ENCODE measurements at regions not wholly inside any gene's neighbourhood (a gene's known extent, or its start where the extent isn't known, plus 50 kb on each side); places are given as distances from the start of the nearest gene placed in this dataset.

DNA sequence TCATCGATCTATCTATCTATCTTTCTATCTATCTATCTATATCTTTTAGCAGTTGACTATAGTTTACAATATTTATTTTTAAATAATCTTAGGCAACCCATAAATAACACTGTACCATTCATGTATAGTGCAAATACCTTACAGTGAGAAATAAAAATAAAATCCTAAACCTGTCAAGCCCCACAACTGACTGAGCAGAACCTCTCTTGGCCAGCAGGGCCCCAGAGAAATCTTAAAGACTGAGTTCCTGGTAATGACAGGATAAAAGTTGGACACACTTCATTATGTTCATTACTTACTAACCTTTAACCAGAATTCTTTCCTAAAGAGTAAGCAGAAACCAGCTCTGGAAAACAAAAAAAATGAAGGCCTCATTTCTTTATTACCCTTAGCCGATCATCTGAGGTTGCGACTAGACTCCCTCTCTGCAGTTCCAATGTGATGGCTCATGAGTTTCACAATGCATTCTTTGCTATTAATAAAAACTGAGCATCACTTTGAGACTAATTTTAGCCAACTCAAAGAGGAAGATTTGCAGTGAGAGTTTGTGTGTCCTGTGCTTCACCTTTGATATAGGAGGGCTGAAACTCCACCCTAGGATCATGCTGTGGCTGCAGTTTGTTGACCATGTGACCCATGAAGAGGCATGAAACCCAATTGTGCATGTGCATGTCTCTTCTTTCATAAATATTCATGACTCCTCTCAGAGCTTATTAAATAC lies 1072.0 kb downstream of the NSUN3 start:
- Histone ChIP-seq H3K4me2 (ENCODE audit: low read depth, low read length, poor library complexity, severe bottlenecking) (no peak overlapping the region), H2AFZ (ENCODE audit: low read length) (no peak overlapping the region), H3K27ac (ENCODE audit: low read length) (no peak overlapping the region), H3K36me3 (ENCODE audit: insufficient read depth, low read length) (no peaks in the 10 kb centered on the region), H4K20me1 (ENCODE audit: insufficient read depth, low read depth, low read length) (no peaks in the 10 kb centered on the region), H3K9me2 (replicated peaks; ENCODE audit: insufficient read depth, low read length) (no peaks in the 10 kb centered on the region), H3K79me2 (ENCODE audit: low read length) (no peaks in the 10 kb centered on the region), H3K4me3 (ENCODE audit: low read length) (no peak overlapping the region), H3K4me1 (ENCODE audit: low read length) (no peaks in the 10 kb centered on the region), H3K9ac (ENCODE audit: low read length) (no peak overlapping the region), H3K27me3 (ENCODE audit: low read length) (no peaks in the 10 kb centered on the region), H3K9me3 (ENCODE audit: low read length) (peaks cover 3% of the 10 kb centered on the region; the same call in 1 of the 2 replicates)
- no peak for DNase-seq

DNA sequence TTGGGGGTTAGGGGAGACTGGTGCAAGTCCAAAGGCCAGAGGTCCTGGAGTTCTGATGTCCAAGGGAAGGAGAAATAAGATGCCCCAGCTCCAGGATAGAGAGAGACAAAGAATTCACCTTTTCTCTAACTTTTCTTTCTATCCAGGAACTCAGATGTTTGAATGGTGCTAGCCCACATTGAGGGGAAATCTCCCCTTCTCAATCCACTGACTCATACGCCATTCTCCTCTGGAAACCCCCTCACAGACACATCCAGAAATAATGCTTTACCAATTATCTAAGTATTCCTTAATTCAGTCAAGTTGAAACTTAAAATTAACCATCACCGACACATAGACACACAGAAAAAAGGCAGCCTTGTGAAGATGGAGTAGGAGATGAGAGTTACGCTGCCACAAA lies 1085.2 kb downstream of the NSUN3 start:
- H4K20me1 ChIP-seq (ENCODE audit: insufficient read depth, low read depth, low read length): no peaks in the 10 kb centered on the region
- no peak overlapping the region for H3K4me2 ChIP-seq (ENCODE audit: low read depth, low read length, poor library complexity, severe bottlenecking)
- no peaks in the 10 kb centered on the region for H3K79me2 ChIP-seq (ENCODE audit: low read length)
- H3K4me1 ChIP-seq (ENCODE audit: low read length): no peaks in the 10 kb centered on the region
- H3K9ac ChIP-seq (ENCODE audit: low read length): no peak overlapping the region
- H3K27me3 ChIP-seq (ENCODE audit: low read length): no peaks in the 10 kb centered on the region
- no peaks in the 10 kb centered on the region for H3K9me2 ChIP-seq (replicated peaks; ENCODE audit: insufficient read depth, low read length)
- H3K36me3 ChIP-seq (ENCODE audit: insufficient read depth, low read length): no peaks in the 10 kb centered on the region
- no peaks in the 10 kb centered on the region for H3K9me3 ChIP-seq (ENCODE audit: low read length)
- H3K27ac ChIP-seq (ENCODE audit: low read length): no peak overlapping the region
- DNase-seq: no peak
- no peak overlapping the region for H2AFZ ChIP-seq (ENCODE audit: low read length)
- no peak overlapping the region for H3K4me3 ChIP-seq (ENCODE audit: low read length)

DNA sequence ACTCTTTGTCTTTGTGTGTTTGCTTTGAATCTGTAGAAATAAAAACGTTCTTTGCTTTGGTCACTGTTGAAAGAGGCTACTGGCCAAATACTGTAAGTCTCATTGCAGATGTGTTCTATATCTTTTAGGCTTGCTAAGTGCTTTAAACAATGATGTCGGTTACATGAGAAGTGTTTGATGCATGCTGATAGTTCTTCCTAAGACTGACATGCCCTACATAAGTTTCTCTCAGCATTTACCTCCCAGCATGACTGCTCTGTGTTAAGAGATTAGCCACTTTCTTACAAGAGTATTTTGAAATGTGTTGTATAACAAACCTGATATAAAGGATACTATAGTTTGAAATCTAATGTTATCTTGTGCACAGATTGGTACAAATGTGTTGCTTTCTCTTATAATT lies 1088.7 kb downstream of the NSUN3 start:
- H3K27me3 ChIP-seq (ENCODE audit: low read length): no peaks in the 10 kb centered on the region
- no peaks in the 10 kb centered on the region for H3K4me1 ChIP-seq (ENCODE audit: low read length)
- DNase-seq: no peak
- no peaks in the 10 kb centered on the region for H3K9me2 ChIP-seq (replicated peaks; ENCODE audit: insufficient read depth, low read length)
- H2AFZ ChIP-seq (ENCODE audit: low read length): no peak overlapping the region
- no peak overlapping the region for H3K9ac ChIP-seq (ENCODE audit: low read length)
- H3K4me3 ChIP-seq (ENCODE audit: low read length): no peak overlapping the region
- H3K4me2 ChIP-seq (ENCODE audit: low read depth, low read length, poor library complexity, severe bottlenecking): no peak overlapping the region
- no peak overlapping the region for H3K27ac ChIP-seq (ENCODE audit: low read length)
- H3K9me3 ChIP-seq (ENCODE audit: low read length): no peaks in the 10 kb centered on the region; the same call in 1 of the 2 replicates
- H3K36me3 ChIP-seq (ENCODE audit: insufficient read depth, low read length): no peaks in the 10 kb centered on the region
- no peaks in the 10 kb centered on the region for H4K20me1 ChIP-seq (ENCODE audit: insufficient read depth, low read depth, low read length)
- H3K79me2 ChIP-seq (ENCODE audit: low read length): no peaks in the 10 kb centered on the region

DNA sequence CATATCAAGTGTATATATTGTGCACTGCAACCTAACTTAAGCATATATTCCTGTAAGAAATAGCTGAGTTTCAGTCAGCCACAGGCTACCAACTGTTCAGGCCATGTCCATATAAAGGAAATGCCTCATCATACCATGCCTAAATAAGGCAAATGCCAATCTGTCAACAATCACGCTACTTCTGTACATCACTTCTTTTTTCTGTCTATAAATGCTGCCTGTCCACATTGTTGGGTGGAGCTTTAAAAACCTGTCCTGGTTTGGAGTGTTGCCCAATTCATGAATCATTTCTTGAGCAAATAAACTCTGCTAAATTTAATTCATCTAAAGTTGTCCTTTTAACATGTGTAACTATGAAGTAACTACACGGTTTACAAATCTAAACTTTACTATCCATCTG lies 1091.9 kb downstream of the NSUN3 start:
- H3K27ac ChIP-seq (ENCODE audit: low read length): no peak overlapping the region
- H3K79me2 ChIP-seq (ENCODE audit: low read length): no peaks in the 10 kb centered on the region
- no peak overlapping the region for H3K9ac ChIP-seq (ENCODE audit: low read length)
- no peak for DNase-seq
- no peak overlapping the region for H3K4me3 ChIP-seq (ENCODE audit: low read length)
- no peaks in the 10 kb centered on the region; the same call in 1 of the 2 replicates for H3K9me3 ChIP-seq (ENCODE audit: low read length)
- no peaks in the 10 kb centered on the region for H3K9me2 ChIP-seq (replicated peaks; ENCODE audit: insufficient read depth, low read length)
- no peaks in the 10 kb centered on the region for H3K36me3 ChIP-seq (ENCODE audit: insufficient read depth, low read length)
- no peaks in the 10 kb centered on the region for H4K20me1 ChIP-seq (ENCODE audit: insufficient read depth, low read depth, low read length)
- no peaks in the 10 kb centered on the region for H3K4me1 ChIP-seq (ENCODE audit: low read length)
- no peaks in the 10 kb centered on the region for H3K27me3 ChIP-seq (ENCODE audit: low read length)
- H3K4me2 ChIP-seq (ENCODE audit: low read depth, low read length, poor library complexity, severe bottlenecking): no peak overlapping the region
- H2AFZ ChIP-seq (ENCODE audit: low read length): no peak overlapping the region

DNA sequence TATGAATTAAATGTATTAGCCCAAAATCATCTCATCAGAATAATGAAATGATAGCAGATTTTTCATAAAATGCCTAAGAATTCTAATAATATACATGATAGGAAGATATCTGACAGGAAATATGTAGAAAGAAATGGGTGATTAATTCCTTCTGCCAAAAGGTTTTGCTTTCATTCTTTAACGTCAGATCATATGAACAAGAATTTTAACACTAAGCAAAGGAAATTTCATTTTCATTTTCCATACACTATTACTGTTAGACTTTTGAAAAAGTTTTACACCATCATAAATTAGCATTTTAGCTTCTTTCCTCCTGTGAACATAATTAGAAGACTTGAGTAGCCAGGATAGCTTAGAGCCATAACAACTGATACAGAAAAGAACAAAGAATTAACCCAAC lies 1099.9 kb downstream of the NSUN3 start:
- Histone ChIP-seq H2AFZ (ENCODE audit: low read length) (no peak overlapping the region), H3K27me3 (ENCODE audit: low read length) (no peaks in the 10 kb centered on the region), H3K36me3 (ENCODE audit: insufficient read depth, low read length) (no peaks in the 10 kb centered on the region), H4K20me1 (ENCODE audit: insufficient read depth, low read depth, low read length) (no peaks in the 10 kb centered on the region), H3K9ac (ENCODE audit: low read length) (no peak overlapping the region), H3K27ac (ENCODE audit: low read length) (no peak overlapping the region), H3K9me2 (replicated peaks; ENCODE audit: insufficient read depth, low read length) (no peaks in the 10 kb centered on the region), H3K9me3 (ENCODE audit: low read length) (peaks cover 5% of the 10 kb centered on the region; the same call in 1 of the 2 replicates), H3K4me1 (ENCODE audit: low read length) (no peaks in the 10 kb centered on the region), H3K4me2 (ENCODE audit: low read depth, low read length, poor library complexity, severe bottlenecking) (no peak overlapping the region), H3K4me3 (ENCODE audit: low read length) (no peak overlapping the region), H3K79me2 (ENCODE audit: low read length) (no peaks in the 10 kb centered on the region)
- no peak for DNase-seq

DNA sequence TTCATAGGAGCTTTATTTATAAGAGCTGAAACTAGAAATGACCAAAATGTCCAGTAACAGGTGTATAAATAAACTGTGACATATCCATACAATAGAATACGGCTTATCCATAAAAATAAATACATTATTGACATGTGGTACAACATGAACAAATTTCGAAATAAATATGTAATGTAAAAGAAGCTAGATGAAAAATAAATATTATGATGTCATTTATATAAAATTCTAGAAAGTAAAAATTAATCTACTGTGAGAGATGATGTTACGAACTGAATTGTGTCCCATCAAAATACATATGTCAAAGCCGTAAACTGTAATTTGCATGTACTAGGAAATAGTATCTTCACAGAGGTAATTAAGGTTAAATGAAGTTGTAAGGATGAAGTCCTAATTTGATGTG lies 1104.9 kb downstream of the NSUN3 start:
- H3K36me3 ChIP-seq (ENCODE audit: insufficient read depth, low read length): no peaks in the 10 kb centered on the region
- no peak overlapping the region for H3K9ac ChIP-seq (ENCODE audit: low read length)
- H3K9me3 ChIP-seq (ENCODE audit: low read length): peaks cover 3% of the 10 kb centered on the region; the same call in 1 of the 2 replicates
- no peak overlapping the region for H3K4me3 ChIP-seq (ENCODE audit: low read length)
- no peak overlapping the region for H3K27ac ChIP-seq (ENCODE audit: low read length)
- no peak overlapping the region for H2AFZ ChIP-seq (ENCODE audit: low read length)
- no peaks in the 10 kb centered on the region for H3K79me2 ChIP-seq (ENCODE audit: low read length)
- no peaks in the 10 kb centered on the region for H3K27me3 ChIP-seq (ENCODE audit: low read length)
- no peak overlapping the region for H3K4me2 ChIP-seq (ENCODE audit: low read depth, low read length, poor library complexity, severe bottlenecking)
- H3K4me1 ChIP-seq (ENCODE audit: low read length): no peaks in the 10 kb centered on the region
- no peak for DNase-seq
- H3K9me2 ChIP-seq (replicated peaks; ENCODE audit: insufficient read depth, low read length): no peaks in the 10 kb centered on the region
- H4K20me1 ChIP-seq (ENCODE audit: insufficient read depth, low read depth, low read length): no peaks in the 10 kb centered on the region

DNA sequence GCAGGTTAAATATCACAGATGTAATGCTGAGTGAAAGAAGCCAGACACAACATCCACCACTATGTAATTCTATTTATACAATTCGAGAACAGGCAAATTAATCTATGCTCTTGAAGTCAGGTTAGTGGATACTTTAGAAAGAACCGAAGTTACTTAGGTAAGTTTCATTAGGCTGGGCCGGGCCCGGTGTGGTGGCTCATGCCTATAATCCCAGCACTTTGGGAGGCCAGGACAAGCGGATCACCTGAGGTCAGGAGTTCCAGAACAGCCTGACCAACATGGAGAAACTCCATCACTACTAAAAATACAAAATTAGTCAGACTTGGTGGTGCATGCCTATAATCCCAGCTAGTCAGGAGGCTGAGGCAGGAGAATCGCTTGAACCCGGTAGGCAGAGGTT lies 1105.7 kb downstream of the NSUN3 start:
- Histone ChIP-seq H4K20me1 (ENCODE audit: insufficient read depth, low read depth, low read length) (no peaks in the 10 kb centered on the region), H3K79me2 (ENCODE audit: low read length) (no peaks in the 10 kb centered on the region), H3K4me3 (ENCODE audit: low read length) (no peak overlapping the region), H3K4me2 (ENCODE audit: low read depth, low read length, poor library complexity, severe bottlenecking) (no peak overlapping the region), H3K27me3 (ENCODE audit: low read length) (no peaks in the 10 kb centered on the region), H3K9me2 (replicated peaks; ENCODE audit: insufficient read depth, low read length) (no peaks in the 10 kb centered on the region), H3K4me1 (ENCODE audit: low read length) (no peaks in the 10 kb centered on the region), H3K36me3 (ENCODE audit: insufficient read depth, low read length) (no peaks in the 10 kb centered on the region), H3K27ac (ENCODE audit: low read length) (no peak overlapping the region), H3K9ac (ENCODE audit: low read length) (no peak overlapping the region), H3K9me3 (ENCODE audit: low read length) (peaks cover 3% of the 10 kb centered on the region; the same call in 1 of the 2 replicates), H2AFZ (ENCODE audit: low read length) (no peak overlapping the region)
- no peak for DNase-seq

DNA sequence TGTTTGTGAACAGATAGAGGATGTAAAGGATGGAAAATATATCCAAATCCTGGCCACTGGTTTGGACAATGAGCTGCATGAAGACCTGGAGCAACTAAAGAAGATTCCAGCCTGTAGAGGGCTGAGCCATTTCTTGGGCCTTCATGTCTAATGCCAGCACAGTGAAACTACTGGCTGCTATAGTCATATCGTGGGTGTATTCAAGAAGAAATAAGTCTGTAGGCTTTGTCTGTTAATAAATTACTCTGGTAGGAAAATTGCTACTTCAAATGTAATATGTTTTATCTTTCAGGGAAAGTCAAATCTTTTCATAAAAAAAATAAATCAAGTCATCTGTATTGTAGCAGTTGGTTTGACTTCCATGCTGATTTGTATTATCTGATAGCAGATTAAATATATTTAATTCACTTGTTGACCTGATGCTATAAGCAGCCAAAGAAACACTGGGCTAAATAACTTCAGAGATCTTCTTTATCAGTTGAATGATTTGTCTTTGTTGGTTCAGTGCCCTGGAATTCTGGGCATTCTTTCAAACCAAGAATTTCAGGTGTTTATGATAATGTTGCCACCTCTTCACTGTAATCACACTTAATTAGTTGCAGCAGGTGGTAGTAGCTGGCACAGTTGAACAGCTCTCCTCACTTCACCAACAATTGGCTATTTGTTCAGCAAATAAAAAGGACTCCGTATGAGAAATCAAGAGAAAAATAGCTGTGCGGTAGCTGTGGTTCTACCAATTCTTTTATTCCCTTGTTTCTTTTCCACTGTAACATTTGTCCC lies 1109.5 kb downstream of the NSUN3 start:
- Histone ChIP-seq H3K79me2 (ENCODE audit: low read length) (no peaks in the 10 kb centered on the region), H3K36me3 (ENCODE audit: insufficient read depth, low read length) (no peaks in the 10 kb centered on the region), H3K9me3 (ENCODE audit: low read length) (peaks cover 6% of the 10 kb centered on the region; the same call in 1 of the 2 replicates), H3K27me3 (ENCODE audit: low read length) (no peaks in the 10 kb centered on the region), H3K27ac (ENCODE audit: low read length) (no peak overlapping the region), H3K4me3 (ENCODE audit: low read length) (no peak overlapping the region), H3K9ac (ENCODE audit: low read length) (no peak overlapping the region), H3K4me2 (ENCODE audit: low read depth, low read length, poor library complexity, severe bottlenecking) (no peak overlapping the region), H3K4me1 (ENCODE audit: low read length) (no peaks in the 10 kb centered on the region), H3K9me2 (replicated peaks; ENCODE audit: insufficient read depth, low read length) (no peaks in the 10 kb centered on the region), H2AFZ (ENCODE audit: low read length) (no peak overlapping the region), H4K20me1 (ENCODE audit: insufficient read depth, low read depth, low read length) (no peaks in the 10 kb centered on the region)
- DNase-seq: no peak

Data from Karpas-422 (cell line).